ENCODE measurements at regions not wholly inside any gene's neighbourhood (a gene's known extent, or its start where the extent isn't known, plus 50 kb on each side); places are given as distances from the start of the nearest gene placed in this dataset.

DNA sequence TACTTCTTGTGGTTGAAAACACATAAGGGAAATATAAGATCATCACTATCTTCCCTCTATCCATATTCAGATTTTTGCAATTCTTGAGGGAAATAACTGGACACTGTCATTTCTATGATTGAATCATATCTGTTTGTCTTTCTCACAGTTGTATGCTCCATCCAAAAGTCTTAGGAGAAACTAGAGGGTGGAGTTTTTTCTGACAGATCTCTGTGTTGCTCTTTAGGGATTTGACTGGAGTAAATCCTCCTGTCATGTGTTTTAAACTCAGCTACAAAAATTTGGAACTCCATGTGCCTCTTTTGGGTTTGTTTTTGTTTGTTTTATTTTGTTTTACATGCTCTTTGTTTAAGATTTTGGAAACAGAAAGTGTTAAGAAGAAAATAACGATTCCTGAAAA is 136.5 kb downstream of the SPATA18 start:
- Mint-ChIP-seq H3K4me3 (ENCODE audit: unreplicated experiment) (no peak overlapping the region), H3K27ac (ENCODE audit: unreplicated experiment) (no peak overlapping the region), H3K36me3 (ENCODE audit: low read depth) (no peaks in the 10 kb centered on the region), H3K27me3 (ENCODE audit: low read depth) (peaks cover 4% of the 10 kb centered on the region), H3K4me1 (ENCODE audit: low read depth) (no peaks in the 10 kb centered on the region), H3K9me3 (ENCODE audit: low read depth) (no peaks in the 10 kb centered on the region)
- TF ChIP-seq, protein P1, sequence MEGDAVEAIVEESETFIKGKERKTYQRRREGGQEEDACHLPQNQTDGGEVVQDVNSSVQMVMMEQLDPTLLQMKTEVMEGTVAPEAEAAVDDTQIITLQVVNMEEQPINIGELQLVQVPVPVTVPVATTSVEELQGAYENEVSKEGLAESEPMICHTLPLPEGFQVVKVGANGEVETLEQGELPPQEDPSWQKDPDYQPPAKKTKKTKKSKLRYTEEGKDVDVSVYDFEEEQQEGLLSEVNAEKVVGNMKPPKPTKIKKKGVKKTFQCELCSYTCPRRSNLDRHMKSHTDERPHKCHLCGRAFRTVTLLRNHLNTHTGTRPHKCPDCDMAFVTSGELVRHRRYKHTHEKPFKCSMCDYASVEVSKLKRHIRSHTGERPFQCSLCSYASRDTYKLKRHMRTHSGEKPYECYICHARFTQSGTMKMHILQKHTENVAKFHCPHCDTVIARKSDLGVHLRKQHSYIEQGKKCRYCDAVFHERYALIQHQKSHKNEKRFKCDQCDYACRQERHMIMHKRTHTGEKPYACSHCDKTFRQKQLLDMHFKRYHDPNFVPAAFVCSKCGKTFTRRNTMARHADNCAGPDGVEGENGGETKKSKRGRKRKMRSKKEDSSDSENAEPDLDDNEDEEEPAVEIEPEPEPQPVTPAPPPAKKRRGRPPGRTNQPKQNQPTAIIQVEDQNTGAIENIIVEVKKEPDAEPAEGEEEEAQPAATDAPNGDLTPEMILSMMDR (IDR thresholded peaks at IDR 0.05) = no peak
- DNase-seq (ENCODE audit: low spot score) = no peak

DNA sequence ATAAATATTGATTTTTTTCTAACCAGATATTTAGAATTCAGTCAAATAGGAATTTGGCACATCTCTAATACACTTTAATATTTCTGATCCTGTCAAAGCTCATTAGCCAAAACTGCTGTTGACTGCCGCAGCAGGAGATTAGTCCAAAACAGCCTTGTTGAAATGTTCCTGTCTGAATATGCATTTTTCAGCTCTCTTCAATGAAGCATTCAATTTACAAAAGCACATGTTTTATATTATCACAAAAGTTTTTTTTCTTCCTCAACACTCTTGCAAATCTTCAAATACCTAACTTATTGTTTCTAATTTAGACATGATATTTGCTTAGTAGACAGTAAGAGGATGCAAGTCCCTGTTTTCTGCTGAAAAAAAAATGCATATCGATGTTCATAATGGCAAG is 140.9 kb downstream of the SPATA18 start:
- Mint-ChIP-seq H3K36me3 (ENCODE audit: low read depth) (no peaks in the 10 kb centered on the region), H3K4me3 (ENCODE audit: unreplicated experiment) (no peak overlapping the region), H3K9me3 (ENCODE audit: low read depth) (no peaks in the 10 kb centered on the region), H3K4me1 (ENCODE audit: low read depth) (no peaks in the 10 kb centered on the region), H3K27ac (ENCODE audit: unreplicated experiment) (no peak overlapping the region), H3K27me3 (ENCODE audit: low read depth) (peaks cover 4% of the 10 kb centered on the region)
- DNase-seq (ENCODE audit: low spot score) = no peak
- TF ChIP-seq, protein P1 (IDR thresholded peaks at IDR 0.05) = no peak

DNA sequence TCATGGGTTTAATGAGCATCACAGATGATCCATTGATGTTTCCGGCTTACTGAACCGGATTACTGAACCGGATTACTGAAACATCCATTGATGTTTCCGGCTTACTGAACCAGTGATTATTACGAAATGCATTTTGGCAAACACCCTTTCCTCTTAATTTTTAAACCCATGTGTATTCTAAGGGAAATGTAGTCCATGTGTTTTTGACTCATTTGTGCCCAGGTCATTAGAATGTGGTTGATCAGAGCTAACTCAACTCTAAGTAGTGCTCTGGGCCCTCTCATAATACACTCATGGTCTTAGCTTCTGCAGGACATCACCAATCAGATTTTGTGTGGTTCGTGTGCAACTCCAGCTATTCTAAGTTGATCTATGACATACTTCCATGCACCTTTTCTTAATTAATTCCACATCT is 141.6 kb downstream of the SPATA18 start:
- Mint-ChIP-seq H3K36me3 (ENCODE audit: low read depth) (no peaks in the 10 kb centered on the region), H3K27ac (ENCODE audit: unreplicated experiment) (no peak overlapping the region), H3K9me3 (ENCODE audit: low read depth) (no peaks in the 10 kb centered on the region), H3K27me3 (ENCODE audit: low read depth) (peaks cover 4% of the 10 kb centered on the region), H3K4me3 (ENCODE audit: unreplicated experiment) (no peak overlapping the region), H3K4me1 (ENCODE audit: low read depth) (no peaks in the 10 kb centered on the region)
- no peak for DNase-seq (ENCODE audit: low spot score)
- TF ChIP-seq, protein P1 (IDR thresholded peaks at IDR 0.05) = no peak

DNA sequence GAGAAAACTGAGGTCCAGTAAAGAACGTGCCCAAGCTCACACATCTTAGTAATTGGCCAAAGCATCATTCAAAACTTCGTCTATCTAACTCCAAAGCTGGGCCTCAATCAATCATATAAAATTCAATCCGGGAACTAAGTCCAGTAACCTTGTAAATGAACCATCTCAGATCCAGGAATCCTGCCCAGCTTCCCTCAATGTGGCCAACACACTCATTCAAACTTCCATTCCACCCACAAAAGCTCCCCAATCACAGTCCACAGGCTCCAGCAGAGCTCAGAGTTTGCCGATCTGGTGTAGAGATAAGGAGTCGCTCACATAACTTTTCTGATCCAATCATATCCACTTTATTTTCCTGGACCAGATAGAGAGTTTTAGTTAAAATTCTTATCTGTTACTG is 144.8 kb downstream of the SPATA18 start:
- no peaks in the 10 kb centered on the region for H3K27me3 Mint-ChIP-seq (ENCODE audit: low read depth)
- H3K4me3 Mint-ChIP-seq (ENCODE audit: unreplicated experiment) = no peak overlapping the region
- no peaks in the 10 kb centered on the region for H3K9me3 Mint-ChIP-seq (ENCODE audit: low read depth)
- H3K36me3 Mint-ChIP-seq (ENCODE audit: low read depth) = no peaks in the 10 kb centered on the region
- TF ChIP-seq, protein P1 (IDR thresholded peaks at IDR 0.05) = no peak
- peaks cover 4% of the 10 kb centered on the region for H3K4me1 Mint-ChIP-seq (ENCODE audit: low read depth)
- H3K27ac Mint-ChIP-seq (ENCODE audit: unreplicated experiment) = no peak overlapping the region
- DNase-seq (ENCODE audit: low spot score) = no peak

DNA sequence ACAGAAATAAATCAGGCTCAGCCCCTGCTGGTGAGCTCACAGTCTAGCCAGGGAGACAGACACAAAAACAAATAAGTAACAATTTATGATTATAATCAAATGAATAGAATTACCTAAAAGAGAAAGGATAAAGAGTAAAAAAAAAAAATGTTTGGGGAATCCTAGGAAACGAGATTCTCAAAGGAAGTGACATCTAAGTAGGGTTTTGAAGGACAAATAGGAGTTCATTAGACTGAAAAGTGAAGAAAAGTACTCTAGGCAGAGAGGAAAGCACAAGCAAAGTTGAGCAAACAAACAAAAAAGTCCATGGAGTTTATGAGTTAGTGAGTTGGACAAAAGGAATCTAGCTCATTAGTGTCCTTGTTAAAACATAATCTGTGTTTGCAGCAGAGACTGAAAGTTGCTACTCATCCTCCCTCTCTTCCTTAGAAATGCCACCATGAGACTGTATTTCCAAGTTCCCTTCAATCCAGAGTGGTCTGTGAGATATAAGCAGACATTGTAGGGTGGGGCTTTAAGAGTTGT is 145.6 kb downstream of the SPATA18 start:
- no peaks in the 10 kb centered on the region for H3K36me3 Mint-ChIP-seq (ENCODE audit: low read depth)
- no peak for DNase-seq (ENCODE audit: low spot score)
- TF ChIP-seq, protein P1 (IDR thresholded peaks at IDR 0.05) = no peak
- peaks cover 4% of the 10 kb centered on the region for H3K4me1 Mint-ChIP-seq (ENCODE audit: low read depth)
- no peak overlapping the region for H3K4me3 Mint-ChIP-seq (ENCODE audit: unreplicated experiment)
- no peaks in the 10 kb centered on the region for H3K9me3 Mint-ChIP-seq (ENCODE audit: low read depth)
- no peak overlapping the region for H3K27ac Mint-ChIP-seq (ENCODE audit: unreplicated experiment)
- no peaks in the 10 kb centered on the region for H3K27me3 Mint-ChIP-seq (ENCODE audit: low read depth)
